ENCODE measurements at regions not wholly inside any gene's neighbourhood (a gene's known extent, or its start where the extent isn't known, plus 50 kb on each side); places are given as distances from the start of the nearest gene placed in this dataset.

GRCh38 chr11:70688142-70688541 lies 289.8 kb downstream of the CTTN start:
- no peak for DNase-seq

- no peak for DNase-seq
These were observed 291.4 kb downstream of the CTTN start for GRCh38 chr11:70689764-70690163.

DNA sequence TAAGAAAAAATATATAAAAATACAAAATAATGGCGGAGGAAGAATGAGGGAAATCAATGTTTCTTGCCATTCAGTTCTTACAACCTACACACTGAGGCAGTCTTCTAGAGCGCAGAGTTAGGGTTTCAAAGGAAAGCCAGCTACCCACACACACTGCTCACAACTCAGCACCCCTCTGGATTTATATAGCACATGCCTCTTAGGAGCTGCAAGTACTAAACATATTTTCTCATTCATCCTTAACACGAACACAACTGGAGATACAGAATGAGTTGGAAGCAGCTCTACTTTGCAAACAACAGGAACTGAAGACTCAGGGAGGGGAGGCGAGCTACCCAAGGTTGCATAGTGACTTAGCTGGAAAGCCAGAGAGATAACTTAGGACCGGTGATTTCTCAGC lies 293.8 kb downstream of the CTTN start:
- DNase-seq: no peak

DNA sequence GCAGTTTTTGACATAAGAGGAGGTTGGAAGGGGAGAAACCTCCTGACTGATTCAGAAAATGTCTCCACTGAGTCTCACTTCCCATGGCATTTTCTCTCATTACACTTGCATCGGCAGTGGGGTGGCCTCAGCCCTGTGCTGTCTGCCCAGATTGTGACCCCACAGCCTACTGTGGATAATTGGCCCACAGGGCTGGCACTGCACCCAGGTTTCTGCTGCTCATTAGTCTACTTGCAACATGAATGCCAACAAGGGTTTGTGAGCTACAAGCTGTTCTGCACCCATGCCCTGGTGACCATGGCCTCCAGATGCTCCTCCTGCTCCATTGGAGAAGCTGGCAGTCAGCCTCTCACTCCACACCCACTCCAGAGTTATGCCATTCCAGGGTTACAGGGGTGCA lies 296.0 kb downstream of the CTTN start:
- no peak for DNase-seq

DNA sequence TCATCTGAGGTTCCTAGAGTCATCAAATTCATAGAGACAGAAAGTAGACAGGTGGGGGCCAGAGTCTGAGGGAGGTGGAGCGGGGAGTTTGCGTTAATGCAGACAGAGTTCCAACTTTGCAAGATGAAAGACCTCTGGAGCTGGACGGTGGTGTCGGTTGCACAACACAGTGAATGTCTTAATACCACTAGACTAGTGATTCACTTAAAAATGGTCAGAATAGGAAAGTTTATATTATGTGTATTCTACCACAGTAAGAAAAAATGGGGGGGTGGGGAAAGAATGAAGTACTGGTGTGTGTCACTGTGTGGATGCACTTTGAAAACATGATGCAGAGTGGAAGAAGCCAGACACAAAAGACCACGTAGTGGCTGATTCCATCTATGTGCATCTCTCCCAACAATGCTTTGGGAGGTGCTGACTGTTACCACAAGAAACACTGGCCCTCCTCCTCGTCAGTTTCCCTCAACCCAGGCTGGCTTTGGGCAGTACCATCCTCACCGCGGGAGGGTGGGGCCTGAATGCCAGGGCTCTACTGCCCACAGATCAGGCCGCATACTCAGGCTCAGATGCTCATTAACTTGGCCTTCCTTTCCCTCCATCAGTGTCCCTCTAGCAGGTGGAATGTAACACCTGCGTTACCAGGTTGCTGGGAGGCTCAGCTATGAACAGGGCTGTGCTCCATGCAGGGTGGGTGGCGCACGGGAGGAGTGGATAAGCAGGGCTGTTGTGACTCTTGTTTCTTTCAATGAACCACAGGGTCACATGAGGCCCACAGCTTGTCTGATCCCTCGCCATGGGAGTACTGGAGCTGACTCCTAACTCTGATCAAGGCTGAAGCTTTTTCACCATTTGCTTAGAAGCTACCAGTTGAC lies 297.0 kb downstream of the CTTN start:
- DNase-seq: no peak

DNA sequence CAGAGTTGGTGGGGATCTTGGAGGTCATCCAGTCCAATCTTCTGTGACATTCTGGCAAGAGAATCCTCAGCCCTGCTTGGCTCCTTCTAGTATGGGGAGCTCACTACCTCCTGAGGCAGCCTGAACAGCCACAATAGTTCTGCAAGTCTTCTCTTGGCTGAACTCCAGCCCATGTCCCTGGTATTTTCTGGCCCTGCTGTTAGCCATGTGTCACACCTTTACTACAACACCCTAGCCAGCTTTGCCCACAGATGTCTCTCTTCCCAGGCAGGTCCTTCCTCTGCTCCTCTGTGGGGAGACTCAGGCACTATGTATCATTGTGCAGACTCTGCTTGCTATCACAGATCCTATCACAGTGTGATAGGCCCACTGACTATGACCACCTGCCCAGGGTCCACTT lies 297.7 kb downstream of the CTTN start:
- no peak for DNase-seq

- DNase-seq: no peak
These were observed 298.2 kb downstream of the CTTN start for GRCh38 chr11:70696564-70696963.

DNA sequence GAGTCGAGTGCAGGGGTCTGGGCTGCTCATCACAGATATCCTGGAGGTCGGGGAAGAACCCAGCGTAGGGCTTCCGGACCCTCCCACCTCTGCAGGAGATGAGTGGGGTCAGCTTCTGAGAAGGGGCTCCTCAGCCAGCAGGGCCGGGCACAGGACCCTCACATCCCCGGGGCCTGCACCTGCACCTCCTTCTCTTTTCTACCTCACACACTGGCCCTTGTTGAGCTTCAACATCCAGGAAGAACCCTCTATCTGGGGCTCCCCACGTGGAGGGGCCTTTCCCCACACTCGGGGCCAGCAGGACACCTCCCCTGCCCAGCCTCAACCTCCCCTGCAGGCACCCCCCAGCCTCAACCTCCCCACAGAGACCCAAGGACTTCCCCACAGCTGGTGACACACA lies 299.4 kb downstream of the CTTN start:
- DNase-seq: no peak

- no peak for DNase-seq
These were observed 300.5 kb downstream of the CTTN start for GRCh38 chr11:70698871-70699270.

DNA sequence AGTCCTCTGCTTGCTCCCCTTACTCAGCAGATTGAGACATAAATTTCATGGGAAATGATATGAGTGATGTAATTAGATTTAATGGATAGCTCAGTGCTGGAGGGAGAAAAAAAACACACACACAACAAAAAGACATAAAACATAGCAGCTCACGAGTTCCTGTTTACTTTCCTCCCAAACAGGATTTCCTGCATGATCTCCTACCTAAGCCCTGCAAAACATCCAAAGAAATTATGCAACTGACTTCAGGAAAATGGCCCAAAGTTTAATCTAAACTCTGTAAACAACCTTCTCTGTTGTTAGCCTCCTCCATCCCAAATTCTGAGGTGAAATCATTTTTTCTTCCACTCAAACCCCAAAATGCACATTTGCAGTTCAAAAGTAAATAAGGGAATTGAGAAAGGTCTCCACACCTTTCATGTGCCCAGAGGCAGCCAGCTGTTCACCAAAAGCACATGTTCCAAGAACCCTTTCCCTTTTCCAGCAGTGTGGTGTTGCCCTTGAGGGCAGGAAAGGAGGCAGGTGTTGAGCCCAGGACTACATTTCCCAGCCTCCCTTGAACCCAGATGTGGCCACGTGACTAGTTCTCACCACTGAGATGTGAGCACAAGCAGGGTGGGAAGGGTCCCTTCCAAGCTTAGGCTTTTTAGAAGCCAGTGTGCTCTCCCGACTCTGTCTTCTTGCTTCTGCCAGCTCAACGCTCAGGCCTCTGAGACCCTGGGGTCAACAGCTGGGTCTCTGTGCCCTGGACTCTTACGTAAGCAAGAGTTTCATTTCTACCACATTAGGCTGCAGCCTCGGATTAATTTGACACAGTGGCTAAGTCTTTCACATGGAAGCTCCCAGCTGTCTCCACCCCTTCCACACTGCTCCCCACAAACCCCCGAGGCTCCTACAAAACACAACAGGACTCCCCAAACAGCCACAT lies 301.2 kb downstream of the CTTN start:
- no peak for DNase-seq

DNA sequence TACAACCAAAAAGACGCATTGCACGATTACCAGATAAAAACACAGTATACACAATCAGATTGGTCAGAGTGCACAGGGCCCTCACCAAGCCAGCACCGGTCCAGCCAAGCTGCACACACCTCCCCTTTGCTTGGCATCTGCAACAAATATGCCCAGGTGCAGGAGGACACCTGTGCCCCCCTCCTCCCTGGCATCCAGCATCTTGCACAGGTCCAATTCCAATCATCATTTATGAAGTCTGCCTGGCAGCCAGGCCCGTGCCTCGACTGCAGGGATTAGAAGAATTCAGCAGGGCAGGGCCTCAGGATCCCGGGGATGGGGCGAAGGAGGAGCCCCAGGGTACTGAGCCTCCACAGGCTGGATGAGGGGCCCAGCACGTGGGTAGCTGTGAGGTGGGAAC lies 302.1 kb downstream of the CTTN start:
- DNase-seq: no peak

- DNase-seq: no peak
These were observed 302.5 kb downstream of the CTTN start for GRCh38 chr11:70700871-70701270.

DNA sequence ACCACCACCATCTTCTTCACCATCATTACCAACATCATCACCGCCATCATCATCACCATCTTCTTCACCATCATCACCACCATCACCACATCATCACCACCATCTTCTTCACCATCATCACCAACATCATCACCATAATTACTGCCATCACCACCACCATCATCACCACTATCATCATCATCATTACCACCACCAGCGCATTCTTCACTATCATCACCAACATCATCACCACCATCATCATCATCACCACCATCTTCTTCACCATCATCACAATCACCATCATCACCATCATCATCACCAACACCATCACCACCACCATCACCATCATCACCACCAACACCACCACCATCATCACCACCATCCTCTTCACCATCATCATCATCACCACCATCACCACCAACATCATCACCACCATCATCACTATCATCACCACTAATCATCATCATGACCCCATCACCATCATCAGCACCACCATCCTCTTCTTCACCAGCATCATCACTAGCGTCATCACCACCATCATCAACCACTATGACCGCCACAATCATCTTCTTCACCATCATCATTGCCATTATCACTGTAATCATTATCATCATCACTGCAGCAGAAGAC lies 303.8 kb downstream of the CTTN start:
- DNase-seq: no peak

DNA sequence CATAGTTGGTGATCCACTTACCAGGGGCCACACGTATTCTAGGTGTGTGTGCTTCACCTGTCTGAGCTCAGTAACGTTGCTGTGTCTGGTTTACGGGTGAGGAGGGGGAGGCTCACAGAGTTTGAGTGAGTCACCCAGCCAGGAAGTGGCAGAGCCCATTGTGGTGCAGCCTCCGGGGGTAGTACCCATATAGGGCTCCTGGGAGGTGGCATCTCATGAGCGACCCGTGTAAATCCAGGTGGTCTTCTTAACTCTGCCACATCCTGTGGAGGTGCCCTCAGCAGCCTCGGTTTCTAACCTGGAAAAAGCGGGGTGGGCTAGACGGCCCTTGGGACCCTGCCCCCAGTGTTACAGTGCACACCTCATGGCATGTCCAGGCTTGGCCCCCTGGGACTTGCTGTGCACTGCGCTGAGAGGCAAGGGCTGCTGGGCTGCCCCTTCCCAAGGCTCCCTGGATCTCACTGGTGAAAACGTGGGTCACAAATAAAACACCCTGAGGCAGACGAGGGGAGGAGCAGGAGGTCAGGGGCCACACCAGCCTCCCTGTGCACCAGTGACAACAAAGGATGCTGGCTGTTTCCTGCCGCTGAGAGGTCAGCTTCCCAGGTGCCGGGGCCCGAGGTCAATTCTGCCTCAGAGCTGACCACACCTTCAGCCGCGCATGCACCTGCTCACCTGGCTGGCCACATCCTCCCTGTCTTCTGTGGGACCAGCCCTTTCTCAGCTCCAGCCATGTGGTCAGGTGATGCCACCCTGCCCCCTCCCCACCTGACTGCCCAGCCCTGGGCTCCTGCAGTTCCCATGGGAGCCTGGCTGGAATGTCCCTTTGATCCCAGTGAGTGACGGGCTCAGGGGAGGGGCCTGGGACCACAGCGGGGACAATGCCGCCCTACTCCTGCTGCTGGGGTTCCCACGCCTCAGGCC lies 305.1 kb downstream of the CTTN start:
- DNase-seq: no peak

DNA sequence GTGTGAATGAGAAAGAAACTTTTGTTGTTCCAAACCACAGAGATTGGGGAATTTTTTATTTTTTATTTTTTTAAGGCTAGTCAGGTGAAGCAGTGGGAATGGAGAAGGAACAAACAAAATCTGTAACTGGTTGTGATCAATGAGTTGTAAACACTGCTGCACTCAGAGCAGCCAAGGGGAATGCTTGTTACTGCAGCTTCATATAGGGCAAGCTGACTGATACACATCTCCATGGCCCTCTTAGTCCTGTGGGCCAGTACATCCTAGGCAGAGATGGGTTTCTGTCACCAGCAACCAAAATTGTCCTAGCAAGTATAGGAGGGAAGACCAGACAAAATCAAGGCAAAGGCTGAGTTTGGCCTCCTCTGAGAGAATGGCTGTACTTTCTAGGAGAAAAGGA lies 306.8 kb downstream of the CTTN start:
- DNase-seq: no peak

- no peak for DNase-seq
These were observed 307.6 kb downstream of the CTTN start for GRCh38 chr11:70705930-70706329.

DNA sequence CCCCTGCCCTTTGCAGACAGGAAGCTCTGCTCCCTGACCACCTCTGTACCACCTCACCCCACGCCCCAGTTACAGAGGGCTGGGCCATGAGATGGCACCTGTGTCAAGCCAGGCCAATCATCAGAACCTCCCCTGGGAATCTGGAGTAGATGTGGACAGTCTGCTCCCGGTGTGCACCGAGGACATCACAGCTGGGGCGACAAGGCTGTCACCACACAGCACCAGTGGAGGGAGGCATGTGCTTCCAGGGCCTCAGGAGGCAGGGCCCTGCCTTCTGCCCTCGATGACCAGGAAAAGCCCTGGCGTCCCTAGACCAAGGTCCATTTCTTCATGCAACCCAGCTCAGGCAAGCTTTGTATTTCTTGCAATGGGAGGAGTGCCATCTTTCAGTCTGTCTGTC lies 309.5 kb downstream of the CTTN start:
- DNase-seq: no peak

DNA sequence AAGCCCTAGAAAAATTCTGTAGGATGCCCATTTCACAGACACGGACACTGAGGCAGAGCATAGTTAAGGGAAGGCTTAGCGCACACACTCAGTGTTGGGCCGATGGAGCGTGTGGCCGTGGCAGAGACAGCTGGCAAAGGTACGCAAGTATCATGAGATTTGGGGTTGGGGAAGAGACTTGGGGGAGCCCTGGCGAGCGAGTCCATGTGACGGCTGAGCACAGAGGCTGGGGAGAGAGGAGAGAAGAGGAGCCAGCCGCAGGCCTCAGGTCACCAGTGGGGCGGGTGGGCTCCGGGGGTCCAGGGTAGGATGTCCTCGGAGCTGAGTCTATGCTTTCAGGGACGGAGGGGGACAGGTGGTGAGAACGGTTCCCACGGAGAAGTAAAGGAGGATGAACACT lies 311.3 kb downstream of the CTTN start:
- DNase-seq: no peak

GRCh38 chr11:70710192-70710591 lies 311.9 kb downstream of the CTTN start:
- no peak for DNase-seq

DNA sequence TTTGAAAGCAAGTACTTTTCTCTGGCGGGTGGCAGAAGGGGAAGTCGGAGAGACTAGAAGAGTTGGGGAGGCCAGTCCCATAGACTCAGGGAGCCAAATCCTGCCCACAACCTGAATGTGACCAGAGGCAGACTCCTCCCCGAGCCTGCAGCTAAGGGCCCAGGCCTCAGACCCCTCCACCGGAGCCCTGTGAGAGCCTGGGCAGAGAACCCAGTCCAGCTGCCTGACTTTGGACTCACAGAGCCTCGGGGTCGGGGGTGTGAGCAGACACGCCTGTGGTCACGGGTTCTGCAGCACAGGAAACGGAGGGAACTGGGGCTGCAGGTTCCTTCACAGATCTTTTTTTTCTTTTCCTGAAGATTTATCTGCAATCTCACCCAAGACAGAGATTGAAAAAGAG lies 312.3 kb downstream of the CTTN start:
- no peak for DNase-seq

GRCh38 chr11:70711095-70711910 lies 313.0 kb downstream of the CTTN start:
- no peak for DNase-seq

- no peak for DNase-seq
These were observed 313.5 kb downstream of the CTTN start for GRCh38 chr11:70711911-70712185.

All from CD4-positive, alpha-beta T cell treated with Interferon alpha-2 for 1 hour (primary cell).